NCI-H510A (cell line): ENCODE measurements at regions not wholly inside any gene's neighbourhood (a gene's known extent, or its start where the extent isn't known, plus 50 kb on each side); places are given as distances from the start of the nearest gene placed in this dataset.
A peak's percentile ranks its signal among the peaks of the same experiment; 100 is the strongest.

ENCODE experiments used
- DNase-seq: peaks from one replicate; lab custom pipeline; 2025; lab: John Stamatoyannopoulos, UW

DNA sequence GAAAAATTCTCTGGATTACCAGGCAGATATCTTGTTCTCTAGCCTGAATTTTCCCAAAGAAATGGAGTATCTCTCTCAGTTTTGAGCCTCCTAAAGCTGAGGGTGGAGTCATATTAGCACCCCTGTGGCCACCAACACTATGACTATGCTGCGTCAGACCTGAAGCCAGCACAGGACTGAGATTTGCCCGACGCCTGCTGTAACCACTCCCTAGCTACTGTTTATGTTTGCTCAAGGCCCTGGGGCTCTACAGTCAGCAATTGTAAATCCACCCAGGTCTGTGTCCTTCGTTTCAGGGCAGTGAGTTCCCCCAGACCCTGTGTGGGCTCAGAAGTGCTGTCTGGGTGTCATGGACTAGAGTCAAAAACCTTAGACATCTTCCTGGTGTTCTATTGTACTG, 61.4 kb downstream of the ZXDA start:
- DNase-seq = no peak

DNA sequence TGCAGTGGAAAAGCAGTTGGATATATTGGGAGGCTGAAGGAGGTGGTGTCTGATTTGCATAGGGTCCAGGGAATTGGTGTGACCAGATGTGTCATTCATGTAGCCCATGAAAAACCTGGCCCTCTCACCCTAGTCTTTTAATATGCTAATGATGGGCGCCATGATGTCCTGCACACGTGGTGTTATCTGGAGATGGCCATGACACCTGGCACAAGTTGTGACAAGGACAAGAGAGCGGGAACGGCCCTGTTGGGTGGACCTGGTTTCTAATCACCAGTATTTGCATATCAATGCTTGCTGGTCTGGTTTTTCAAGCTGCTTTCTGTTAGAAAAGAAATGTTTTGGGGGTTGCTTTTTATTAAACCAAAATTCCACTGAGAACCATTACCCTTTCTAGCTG, 87.4 kb downstream of the ZXDA start:
- DNase-seq = no peak

DNA sequence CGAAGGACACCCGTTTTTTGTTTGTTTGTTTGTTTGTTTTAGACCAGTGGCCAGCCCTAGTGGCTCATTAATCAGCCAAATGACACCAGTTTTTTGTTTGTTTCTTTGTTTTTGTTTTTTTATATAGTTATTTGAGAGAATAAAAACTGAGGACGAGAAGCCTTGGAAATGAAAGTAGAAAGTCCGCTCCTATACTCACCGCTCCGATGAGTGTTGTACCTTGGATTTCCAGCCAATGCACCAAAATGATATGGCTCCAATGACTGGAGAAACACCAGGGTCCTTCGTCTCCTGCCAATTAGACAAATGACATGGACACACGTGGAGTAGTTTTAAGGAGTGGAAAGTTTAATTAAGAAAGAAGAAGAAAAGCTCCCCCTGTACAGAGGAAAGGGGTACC, 87.9 kb downstream of the ZXDA start:
- DNase-seq = no peak

DNA sequence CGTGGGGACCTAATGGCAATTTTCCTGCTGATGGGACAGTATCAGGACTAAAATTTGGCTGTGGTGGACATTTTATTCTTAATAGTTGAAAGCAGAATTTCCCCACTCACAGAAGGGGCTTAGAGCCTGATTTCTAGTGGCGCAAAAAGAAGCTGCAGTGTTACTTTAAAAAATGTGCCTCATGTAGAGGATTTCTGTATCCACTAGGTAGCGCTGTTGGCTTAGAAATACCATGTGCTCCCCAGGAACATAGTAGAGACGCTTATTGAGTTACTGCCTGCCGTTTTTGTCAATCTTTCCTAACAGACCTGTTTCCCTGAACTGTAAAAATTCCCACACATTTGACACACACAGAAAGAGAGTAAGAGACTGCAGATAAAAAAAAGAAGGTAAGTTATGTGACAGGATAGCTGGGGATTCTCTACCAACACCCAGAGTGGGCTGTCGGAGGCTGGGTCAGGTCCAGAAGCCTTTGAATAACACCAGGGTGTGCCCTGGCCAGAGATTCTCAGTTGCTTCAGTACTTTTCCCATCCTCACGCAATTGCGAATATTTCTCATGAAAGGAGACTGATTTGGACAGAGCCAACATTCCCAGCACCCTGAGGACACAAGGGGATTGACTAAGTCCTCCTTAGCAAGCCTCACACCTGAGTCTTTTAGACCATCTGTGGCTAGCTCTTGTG, 88.4 kb downstream of the ZXDA start:
- peak; percentile 3 for DNase-seq

DNA sequence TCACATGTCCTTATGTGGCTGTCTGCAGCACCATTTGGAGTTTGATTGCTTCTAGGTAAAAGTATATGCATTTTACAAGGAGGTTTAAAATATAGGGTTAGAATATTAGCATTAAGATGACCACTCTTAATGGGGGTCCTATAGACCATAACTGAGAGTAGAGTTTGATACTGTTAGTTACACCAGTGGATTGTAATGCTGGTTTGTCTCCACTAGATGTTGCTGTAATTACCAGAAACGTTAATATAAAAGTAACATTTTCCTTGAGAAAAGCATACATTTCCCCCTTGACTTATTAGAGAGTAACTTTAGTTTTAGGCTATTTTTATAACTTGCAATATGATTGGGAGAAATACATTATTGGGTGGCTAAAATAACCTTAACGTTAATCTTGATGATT, 93.0 kb downstream of the ZXDA start:
- no peak for DNase-seq

DNA sequence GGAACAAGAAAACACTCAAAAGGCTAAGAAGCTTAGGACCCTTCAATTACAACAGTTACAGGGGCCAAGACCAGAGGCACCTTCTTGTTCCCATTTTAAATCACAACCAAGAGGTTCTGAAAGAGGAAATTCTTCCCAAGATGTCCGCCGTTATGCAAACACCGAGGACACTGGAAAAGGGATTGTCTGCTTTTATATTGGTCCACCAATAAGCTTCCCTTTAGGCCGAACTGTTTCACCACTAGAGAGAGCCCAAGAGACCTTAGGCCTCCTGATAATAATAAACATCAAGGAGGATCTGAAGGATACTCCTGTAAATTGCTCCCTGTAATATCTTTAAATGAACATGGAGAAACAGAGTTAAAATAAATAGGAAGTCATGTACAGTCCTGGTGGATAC, 92.6 kb upstream of the NLRP2B start:
- DNase-seq = no peak

DNA sequence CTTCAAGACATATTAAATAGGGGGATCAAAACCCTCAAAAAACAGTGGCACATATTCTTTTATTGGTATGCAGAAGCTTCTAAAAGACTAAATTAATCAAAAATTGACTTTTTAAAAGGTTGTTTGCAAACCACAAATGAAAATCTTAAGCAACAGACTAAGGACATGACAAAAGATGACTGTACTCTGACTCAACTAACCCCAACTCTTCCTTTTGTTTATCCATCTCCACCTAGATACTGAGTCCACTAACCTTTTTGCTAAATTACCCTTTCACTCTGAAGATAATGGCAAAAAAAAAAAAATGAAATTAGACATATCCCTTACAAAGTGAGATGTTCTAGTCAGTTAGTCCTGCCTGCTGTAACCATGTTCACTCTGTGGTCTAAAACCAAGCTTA, 91.6 kb upstream of the NLRP2B start:
- DNase-seq = no peak

DNA sequence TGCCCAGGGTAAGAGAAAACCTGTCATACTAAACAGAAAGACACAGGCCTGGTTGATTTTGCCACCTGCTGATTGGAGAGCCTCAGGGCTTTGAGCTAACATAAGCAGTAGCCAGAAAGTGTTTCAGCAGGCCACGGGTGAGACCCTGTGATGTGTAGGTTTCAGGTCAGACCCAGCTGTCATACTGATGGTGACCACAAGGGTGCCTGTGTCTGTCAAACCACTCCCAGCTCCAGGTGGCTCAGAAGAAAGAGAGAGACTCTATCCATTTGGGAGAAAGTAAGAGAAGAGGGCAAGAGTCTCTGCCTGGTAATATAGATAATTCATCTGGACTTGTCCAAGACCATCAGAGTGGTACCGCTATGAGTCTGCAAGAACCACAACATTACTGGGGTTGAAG, 72.8 kb upstream of the NLRP2B start:
- DNase-seq = no peak

DNA sequence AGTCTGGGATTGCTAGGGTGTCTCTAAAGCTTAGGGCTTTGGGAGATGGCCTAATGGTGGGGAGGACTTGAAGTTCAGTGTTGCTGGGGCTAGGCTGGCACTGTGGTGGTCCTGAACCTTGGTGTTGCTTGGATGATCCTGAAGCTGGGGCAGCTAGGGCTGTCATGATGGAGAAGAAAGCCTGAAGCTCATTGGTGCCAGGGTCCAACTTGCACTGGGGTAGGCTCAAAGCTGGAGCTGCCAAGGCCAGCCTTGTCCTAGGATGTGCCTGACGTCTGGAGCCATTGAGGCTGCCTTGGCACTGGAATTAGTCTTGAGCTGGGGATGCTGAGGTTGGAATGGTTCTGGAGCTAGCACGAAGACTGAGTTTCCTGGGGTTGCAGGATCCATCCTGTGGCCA, 61.0 kb upstream of the NLRP2B start:
- no peak for DNase-seq

DNA sequence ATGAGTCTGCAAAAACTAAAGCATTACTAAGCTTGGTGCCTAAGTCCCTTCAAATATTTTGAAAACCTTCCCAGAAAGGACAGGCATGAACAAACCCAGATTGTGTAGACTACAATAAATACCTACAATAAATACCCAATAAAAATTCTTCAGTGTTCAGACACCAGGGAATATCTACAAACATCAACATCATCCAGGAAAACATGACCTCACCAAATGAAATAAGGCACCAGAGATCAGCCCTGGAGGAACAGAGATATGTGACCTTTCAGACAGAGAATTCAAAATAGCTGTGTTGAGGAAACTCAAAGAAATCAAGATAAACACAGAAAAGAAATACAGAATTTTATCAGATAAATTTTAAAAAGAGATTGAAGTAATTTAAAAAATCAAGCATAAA, 57.8 kb upstream of the NLRP2B start:
- DNase-seq = no peak
